ENCODE measurements at regions not wholly inside any gene's neighbourhood (a gene's known extent, or its start where the extent isn't known, plus 50 kb on each side); places are given as distances from the start of the nearest gene placed in this dataset.

- no peaks in the 10 kb centered on the region for H3K36me3 ChIP-seq
- no peak overlapping the region for H3K4me3 ChIP-seq (ENCODE audit: low read depth in 1 of 2, low read length in 1 of 2)
- no peak for TF ChIP-seq CTCF (IDR thresholded peaks at IDR 0.05)
- no peak overlapping the region for H3K27ac ChIP-seq
- H3K27me3 ChIP-seq, result no peaks in the 10 kb centered on the region
- no peaks in the 10 kb centered on the region for H3K9me3 ChIP-seq
- no peaks in the 10 kb centered on the region for H3K4me1 ChIP-seq (ENCODE audit: control insufficient read depth in 1 of 2, insufficient read depth in 1 of 2, low read depth in 1 of 2, low read length in 1 of 2)
Observed at GRCh38 chr3:56962922-56963321, 97.5 kb upstream of the SPATA12 start.

GRCh38 chr3:56962206-56962605 is 98.3 kb upstream of the SPATA12 start:
- Histone ChIP-seq H3K27ac (no peak overlapping the region), H3K27me3 (no peaks in the 10 kb centered on the region), H3K4me1 (ENCODE audit: control insufficient read depth in 1 of 2, insufficient read depth in 1 of 2, low read depth in 1 of 2, low read length in 1 of 2) (no peaks in the 10 kb centered on the region), H3K9me3 (no peaks in the 10 kb centered on the region), H3K4me3 (ENCODE audit: low read depth in 1 of 2, low read length in 1 of 2) (no peak overlapping the region), H3K36me3 (no peaks in the 10 kb centered on the region)
- no peak for TF ChIP-seq CTCF (IDR thresholded peaks at IDR 0.05)

GRCh38 chr3:56960234-56960917 is 100.1 kb upstream of the SPATA12 start:
- no peak for TF ChIP-seq CTCF (IDR thresholded peaks at IDR 0.05)
- Histone ChIP-seq H3K27ac (no peak overlapping the region), H3K9me3 (no peaks in the 10 kb centered on the region), H3K36me3 (no peaks in the 10 kb centered on the region), H3K27me3 (no peaks in the 10 kb centered on the region), H3K4me1 (ENCODE audit: control insufficient read depth in 1 of 2, insufficient read depth in 1 of 2, low read depth in 1 of 2, low read length in 1 of 2) (no peaks in the 10 kb centered on the region), H3K4me3 (ENCODE audit: low read depth in 1 of 2, low read length in 1 of 2) (no peak overlapping the region)

- no peak for TF ChIP-seq CTCF (IDR thresholded peaks at IDR 0.05)
- no peak overlapping the region for H3K27ac ChIP-seq
- no peak overlapping the region for H3K4me3 ChIP-seq (ENCODE audit: low read depth in 1 of 2, low read length in 1 of 2)
- H3K9me3 ChIP-seq, result no peaks in the 10 kb centered on the region
- no peaks in the 10 kb centered on the region for H3K36me3 ChIP-seq
- H3K27me3 ChIP-seq, result no peaks in the 10 kb centered on the region
- H3K4me1 ChIP-seq (ENCODE audit: control insufficient read depth in 1 of 2, insufficient read depth in 1 of 2, low read depth in 1 of 2, low read length in 1 of 2), result no peaks in the 10 kb centered on the region
Observed at GRCh38 chr3:56958879-56959278, 101.6 kb upstream of the SPATA12 start.

GRCh38 chr3:56957522-56957921 is 102.9 kb upstream of the SPATA12 start:
- TF ChIP-seq CTCF (IDR thresholded peaks at IDR 0.05), result no peak
- no peaks in the 10 kb centered on the region for H3K27me3 ChIP-seq
- H3K4me3 ChIP-seq (ENCODE audit: low read depth in 1 of 2, low read length in 1 of 2), result no peak overlapping the region
- H3K9me3 ChIP-seq, result no peaks in the 10 kb centered on the region
- no peaks in the 10 kb centered on the region for H3K36me3 ChIP-seq
- no peak overlapping the region for H3K27ac ChIP-seq
- no peaks in the 10 kb centered on the region for H3K4me1 ChIP-seq (ENCODE audit: control insufficient read depth in 1 of 2, insufficient read depth in 1 of 2, low read depth in 1 of 2, low read length in 1 of 2)
